Right renal cortex interstitium (tissue), 3 donors: ENCODE measurements at regions not wholly inside any gene's neighbourhood (a gene's known extent, or its start where the extent isn't known, plus 50 kb on each side); places are given as distances from the start of the nearest gene placed in this dataset.
A peak's percentile ranks its signal among the peaks of the same experiment; 100 is the strongest.

Experiments
- DNase-seq, 3 donors: peaks; one replicate each; pipeline ENCODE4 v3.0.0-alpha.2; 2013; ENCODE audit warnings: low read depth in 3 of 3, low spot score in 2 of 3

DNA sequence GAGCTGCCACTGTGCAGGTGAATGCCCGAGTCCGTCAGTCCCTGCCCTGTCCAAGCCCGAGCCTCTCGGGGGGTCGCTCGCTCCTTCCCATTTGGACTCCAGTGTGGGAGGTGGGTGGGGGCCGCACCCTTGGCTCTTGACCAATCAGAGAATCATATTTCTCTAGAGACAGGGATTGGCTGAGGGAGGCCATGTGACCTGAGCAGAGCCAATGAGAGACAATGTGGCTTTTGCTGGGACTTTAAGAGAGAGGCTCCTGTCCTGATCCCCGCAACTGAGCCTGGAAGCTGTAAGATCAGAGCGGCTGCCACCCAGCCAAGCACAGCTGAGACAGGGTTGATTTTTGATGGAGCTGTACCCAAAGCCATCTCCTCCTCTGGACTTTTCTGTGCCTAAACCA, 199.3 kb downstream of the TFAP2C start:
- no peak for DNase-seq

DNA sequence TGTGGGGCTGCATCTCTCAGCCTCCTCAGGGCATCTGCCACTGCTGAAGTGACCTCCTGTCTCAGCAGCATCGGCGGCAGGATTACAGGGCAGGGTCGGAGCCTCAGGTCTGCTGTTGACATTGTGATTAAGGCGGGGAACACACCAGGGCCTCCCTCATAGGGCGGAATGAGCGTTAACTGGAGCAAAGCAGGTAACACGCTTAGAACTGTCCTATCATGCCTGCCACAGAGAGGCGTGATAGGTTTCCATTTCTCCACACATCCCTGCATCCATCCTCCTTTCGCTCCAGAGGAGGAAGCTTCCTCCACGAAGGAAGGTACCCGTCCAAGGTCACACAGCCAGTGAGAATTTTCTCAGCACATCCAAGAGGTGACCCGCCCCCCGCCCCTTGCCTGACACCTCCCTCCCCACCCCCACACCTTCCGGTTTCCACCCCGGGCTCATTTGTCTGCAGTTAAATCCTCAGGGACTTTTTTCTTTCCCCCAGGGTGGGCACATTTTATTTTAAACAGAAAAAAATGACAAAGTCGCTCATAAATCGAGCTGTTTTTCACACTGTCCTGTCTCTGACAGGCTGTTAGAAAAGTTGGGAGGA, 200.8 kb downstream of the TFAP2C start:
- no peak for DNase-seq

DNA sequence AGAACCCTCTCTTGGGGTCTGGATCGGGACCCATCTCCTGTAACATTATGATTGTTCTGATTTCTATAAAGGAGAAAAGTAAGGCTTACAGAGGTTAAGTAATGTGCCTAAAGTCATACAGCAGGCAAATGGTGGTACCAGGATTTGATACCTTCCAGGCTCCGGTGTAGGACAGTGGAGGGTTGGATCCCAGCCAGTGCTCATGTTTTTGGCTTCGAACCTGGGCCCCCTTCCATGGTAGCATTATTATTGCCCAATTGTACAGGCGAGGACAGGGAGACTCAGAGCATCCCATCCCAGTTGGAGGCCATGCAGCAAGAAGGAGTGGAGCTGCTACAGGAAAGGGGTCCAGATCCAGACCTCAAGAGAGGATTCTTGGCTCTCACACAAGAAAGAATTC, 202.7 kb downstream of the TFAP2C start:
- no peak for DNase-seq

DNA sequence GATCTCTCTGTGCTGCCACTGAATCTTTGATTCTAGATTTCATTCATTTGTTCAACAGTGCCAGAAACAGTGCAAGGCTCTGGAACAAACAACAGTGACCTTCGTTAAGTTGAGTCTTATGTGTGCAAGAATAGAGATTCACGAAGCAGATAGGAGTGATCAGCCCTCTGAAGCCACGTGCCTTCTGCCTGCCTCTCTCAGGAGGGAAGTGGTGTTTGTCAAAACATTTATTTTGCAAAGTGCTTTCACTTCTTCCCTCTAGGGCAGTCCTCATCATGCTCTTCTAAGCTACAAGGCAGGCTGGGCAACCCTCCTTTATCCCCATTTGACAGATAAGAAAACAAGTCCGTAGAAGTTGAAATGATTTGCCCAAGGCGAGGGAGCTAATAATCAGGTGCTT, 204.3 kb downstream of the TFAP2C start:
- DNase-seq = no peak

DNA sequence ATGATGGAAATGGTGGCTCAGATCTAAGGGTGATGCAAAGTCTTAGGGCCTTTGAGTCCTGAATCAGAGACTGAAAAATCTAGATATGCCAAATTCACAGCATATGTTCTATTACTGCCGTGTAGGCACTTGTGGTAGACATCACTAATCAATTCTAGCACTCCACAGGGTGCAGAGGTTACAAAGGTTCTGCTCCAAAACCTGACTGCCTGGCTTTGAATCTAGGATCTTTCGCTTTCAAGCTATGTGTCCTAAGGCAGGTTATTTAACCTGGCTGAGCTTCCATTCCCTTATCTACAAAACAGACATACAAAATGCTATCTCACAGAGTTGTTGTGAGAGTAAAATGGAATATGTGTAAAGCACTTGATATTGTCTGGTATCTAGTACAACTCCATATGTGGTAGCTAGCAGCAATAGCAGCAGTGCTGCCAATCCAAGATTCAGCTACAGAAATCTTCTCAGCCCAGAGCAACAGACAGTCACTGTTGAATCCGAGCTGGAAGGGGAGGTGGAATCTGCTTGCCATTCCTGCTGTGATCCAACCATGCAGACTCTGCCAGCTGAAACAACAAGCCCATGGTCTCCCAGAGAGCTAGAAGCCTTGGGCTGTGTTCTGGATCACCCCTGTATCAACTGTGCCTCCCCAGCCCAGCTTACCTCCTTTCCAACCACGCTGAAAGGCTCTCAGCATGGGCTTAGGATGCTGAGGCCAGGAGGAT, 206.9 kb downstream of the TFAP2C start:
- no peak for DNase-seq

DNA sequence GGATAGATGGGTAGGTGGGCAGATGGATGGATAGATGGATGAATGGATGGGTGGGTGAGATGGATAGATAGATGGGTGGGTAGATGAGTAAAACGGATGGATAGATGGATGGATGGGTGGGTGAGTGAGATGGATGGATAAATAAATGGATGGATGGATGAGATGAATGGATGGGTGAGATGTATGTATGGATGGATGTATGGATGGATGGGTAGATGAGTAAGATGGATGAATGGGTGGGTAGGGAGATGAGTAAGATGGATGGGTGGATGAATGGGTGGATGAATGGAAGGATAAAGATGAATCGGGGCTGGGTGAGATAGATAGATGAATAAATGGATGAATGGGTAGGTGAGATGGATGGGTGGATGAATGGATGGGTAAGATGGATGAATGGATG, 210.1 kb downstream of the TFAP2C start:
- no peak for DNase-seq

DNA sequence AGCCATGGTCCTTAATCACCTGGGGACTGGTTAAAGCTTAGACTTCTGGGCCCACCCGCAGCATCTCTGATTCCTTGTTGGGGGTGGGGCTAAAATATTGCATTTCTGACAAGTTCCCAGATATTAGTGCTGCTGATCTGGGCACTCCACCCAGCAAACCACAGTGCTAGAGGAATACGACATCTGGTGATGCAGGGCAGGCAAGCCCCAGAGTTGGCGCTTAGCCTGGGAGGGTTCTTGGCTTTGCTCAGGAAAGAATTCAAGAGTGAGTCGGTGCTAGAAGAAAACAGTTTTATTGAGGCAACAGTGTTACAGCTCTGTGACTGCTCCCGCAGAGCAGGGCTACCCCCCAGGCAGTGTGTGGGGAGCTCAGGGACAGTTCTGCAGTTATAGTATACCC, 210.7 kb downstream of the TFAP2C start:
- no peak for DNase-seq

DNA sequence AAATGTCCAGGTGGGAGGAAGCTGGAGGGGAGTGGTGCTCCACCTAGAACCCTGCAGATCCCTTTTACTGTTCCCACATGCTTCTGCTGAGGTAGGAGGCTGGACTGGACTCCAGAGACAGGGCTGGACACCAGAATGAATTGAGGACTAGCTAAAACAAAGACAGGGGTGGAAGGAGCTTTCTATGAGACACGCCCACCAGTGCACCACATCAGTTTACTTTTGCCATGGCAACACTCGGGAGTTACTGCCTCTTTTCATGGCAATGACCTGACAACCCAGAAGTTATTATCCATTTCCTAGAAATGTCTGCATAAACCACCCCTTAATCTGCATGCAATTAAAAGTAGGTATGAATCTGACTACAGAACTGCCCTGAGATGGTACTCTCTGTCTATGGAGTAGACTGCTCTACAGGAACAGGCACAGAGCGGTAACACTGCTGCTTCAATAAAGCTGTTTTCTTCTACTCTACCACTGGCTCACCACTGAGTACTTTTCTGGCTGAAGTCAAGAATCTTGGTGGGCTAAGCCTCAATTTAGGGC, 211.7 kb downstream of the TFAP2C start:
- DNase-seq = no peak

DNA sequence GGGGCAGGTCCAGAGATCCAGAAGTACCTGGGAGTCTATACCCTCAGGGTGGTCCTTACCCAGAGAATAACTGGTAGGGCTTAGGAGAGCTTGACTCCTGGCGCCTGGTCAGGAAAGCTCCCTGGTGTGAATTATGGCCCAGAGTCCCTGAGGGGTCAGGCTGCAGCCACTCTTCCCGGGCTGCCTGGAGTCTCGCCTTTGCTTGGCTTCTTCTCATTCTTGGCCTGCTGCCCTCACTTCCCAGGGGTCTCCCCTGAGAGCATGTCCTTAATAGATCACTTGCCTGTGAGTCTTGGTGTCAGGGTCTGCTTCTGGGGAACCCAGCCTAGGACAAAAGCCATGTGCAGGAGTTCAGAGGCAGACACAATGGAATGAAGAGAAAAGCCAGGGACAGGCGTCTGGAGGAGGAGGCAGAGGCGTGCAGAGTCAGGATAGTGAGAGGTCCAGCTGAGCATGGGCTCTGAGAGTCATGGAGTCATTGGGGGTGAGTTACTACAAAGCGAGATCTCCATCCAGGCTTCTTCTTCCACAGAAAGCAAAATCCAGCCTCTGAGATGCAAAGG, 212.3 kb downstream of the TFAP2C start:
- DNase-seq = no peak

DNA sequence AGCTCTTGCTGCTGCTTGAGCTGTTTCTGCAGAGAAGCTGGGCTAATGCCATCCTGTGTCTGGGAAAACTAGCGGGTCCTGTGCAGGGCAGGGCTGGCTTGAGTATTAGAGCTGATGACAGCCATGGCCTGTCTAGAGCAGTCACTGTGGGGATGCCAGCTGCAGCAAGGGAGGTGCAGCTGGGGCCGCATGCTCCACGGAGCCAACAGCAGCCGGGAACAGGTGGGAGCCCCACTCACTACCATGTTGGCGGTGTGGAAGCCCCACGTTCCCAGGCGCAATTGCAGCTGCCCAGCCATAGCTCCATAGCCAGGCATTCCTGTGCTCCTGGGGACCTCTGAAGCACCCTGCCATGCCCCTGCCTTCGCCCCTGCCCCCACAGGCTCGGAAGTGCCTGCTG, 212.9 kb downstream of the TFAP2C start:
- no peak for DNase-seq

DNA sequence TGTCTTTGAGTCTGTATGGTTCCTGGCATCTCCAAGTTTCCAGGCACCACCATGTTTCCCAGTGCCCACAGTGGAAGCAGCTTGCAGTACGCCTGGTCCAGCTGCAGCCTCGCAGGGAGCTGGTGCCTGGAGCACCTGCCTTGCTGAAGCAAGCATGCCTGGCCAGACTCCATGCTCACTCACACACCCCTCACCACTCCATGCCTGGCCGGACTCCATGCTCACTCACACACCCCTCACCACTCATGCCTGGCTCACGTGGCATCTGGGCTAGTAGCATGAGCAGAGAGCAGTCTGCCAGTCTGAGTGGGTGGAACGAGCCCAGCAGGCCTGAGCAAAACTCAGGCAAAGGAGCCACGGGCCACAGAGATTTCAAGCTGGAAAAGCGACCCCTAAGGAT, 214.3 kb downstream of the TFAP2C start:
- no peak for DNase-seq

DNA sequence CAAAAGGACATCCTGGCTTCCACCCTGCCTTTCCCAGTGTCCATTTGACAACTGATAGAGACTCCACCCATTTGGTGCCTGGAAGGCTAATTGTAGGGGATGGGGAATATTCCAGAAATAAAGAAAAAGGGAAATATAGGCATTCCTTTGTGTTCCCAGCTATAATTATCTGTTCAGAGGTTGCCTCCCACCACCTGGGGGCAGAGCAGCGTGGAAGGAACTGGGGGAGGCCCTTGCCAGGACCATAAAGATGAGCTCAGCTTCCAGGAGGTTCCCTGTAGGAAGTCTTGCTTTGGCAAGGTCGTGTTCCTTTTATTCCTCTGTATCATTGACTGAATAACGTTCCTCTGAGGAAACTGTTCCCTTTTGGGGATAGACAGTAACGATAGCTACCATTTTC, 214.7 kb downstream of the TFAP2C start:
- DNase-seq = no peak

DNA sequence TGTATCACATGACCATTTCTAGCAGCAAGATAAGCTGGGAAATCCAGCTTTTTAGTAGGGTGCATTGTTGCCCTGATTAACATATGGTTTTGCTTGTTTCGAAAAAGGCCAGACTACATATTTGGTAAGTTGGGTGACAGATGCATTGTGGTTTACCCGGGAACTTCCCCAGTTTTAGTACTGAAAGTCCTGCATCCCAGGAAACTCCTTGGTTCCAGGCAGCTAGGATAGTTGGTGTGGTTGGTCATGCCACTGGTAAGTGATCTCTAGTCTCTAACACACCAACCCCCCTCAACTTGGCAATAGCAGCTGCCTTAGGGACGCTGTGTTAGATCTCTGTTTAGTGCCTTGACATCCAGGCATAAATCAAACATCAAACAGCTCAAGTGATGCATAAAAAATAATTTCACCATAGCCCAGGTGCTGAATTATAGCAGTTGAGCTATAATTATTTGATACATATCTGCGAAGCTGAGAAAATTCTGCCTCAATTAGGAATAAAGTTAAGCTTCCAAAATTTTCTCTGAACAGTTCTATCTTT, 216.5 kb downstream of the TFAP2C start:
- no peak for DNase-seq

DNA sequence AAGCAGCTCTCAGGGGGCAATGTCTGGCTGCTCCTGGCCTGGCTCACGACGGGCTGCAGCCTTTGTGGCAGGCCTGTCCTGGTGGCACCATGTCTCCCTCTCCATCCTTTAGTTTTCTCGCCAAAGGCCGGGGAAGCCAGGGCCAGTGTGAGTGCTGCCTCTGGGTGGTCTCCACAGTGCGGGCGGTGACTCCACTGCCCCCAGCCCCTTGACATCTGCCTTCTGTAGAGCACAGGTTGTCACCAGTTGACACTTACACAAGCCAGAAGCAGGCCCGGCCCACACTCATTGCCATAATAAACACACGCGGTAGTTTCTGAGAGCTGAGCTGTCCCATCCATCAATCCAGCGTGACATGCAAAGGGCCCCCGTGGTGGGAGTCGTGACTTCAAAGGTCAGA, 219.5 kb downstream of the TFAP2C start:
- no peak for DNase-seq

DNA sequence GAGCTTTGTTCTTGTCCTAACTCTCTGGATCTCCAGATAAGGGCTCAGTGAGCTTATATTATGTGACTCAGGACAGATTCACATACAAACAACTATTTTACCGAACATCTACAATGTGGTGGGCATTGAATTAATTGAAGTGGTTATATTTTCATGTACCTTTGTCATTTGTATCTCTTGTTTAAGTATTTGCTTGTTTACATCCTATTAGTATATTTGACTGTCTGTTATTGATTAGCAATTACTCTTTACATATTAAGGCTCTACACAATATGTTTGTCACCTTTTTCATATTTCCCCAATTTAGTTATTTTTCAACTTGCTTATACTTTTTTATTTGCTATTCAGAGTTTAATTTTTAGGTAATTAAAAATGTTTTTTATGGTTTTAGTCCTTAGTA, 222.4 kb downstream of the TFAP2C start:
- DNase-seq = no peak

DNA sequence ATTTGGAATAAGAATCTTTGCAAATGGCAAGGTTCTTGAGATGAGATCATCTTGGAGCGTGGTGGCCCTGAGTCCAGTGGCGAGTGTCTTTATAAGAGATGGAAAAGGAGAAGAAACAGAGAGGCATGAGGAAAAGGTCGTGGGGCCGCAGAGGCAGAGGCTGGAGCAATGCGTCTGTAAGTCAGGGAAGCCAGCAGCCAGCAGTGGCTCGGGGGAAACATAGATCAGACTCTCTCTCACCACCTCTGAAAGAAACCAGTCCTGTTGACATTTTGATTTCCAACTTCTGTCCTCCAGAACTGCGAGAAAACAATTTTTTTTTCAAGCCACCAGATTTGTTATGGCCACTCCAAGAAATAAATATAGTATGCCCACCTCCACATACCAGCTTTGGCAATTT, 226.6 kb downstream of the TFAP2C start:
- no peak for DNase-seq

DNA sequence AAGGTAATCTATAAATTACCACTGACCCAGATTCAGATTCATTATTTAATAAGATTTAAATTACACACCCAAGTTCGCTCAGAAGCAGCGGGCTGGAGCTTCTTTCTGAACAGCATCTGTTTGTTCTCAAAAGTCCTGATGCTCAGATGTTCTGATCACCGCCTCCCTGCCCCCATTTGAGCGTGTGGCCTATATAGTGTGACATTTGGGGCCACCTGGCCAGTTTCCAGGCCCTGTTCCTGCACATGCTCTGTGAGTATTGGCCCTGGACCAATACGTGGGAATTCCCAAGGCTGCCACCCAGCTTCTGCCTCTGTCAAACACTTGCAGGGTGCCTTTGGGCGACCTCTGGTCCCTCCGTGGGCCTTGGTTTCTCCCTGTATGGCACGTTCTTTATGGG, 228.8 kb downstream of the TFAP2C start:
- DNase-seq = no peak

DNA sequence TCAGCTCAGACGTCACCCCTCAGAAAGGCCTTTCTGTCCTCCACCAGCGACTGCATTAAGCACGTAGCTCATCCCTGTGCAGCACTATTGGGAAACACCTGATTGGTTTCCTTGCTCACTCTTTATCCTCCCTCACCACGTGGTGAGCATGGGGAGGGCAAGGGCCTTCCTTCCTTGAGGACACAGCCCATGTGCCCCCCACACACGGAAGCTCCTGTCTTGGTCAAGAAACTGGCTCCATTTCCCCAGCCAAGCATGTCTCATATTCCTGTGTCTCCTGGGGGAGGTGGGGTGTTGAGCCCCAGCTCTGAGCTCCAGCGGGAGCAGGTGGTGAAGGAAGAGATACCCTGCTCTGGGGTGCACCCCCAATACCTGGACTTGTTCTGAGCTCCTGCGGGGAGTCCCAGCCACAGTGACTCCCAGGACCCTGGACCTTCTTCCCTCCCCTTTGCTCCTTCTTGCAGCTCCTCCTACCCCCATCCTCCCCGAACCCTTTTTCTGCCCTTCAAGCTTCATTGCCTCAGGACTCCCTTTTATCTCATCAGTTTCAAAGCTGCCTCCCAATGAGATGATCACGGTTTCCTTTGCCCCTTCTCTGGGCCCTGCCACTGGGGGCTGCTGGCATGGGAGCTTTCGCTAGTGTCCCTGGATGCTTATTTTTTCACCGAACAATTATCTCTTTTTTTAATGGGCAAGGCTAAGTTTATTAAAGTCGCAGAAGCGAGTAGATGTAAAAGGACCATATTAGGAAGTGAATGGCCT, 230.1 kb downstream of the TFAP2C start:
- peak in 2 of 3 donors; percentile 33 to 39 for DNase-seq

DNA sequence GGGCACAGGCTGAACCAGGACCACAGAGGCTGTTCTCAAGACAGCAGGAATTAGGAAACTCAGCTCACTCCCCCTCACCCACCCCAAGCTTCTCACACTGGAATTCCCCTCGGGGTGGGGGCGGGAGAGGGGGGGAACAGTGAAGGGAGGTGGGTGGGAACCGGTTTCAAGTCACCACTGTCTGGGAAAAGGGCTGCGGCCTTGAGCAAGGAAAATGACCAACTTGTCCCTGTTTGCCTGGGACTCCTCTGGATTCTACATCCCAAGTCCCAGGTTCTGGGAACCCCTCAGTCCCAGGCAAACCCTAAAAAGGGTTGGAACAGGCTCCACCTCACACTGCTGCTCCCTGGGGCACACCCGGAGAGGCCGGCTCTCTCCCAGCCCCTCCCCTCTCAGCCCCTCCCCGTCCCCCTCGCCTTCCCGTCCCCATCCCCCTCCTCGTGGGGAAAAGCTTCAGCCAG, 230.7 kb downstream of the TFAP2C start:
- peak in 1 of 3 donors; percentile 41 for DNase-seq

DNA sequence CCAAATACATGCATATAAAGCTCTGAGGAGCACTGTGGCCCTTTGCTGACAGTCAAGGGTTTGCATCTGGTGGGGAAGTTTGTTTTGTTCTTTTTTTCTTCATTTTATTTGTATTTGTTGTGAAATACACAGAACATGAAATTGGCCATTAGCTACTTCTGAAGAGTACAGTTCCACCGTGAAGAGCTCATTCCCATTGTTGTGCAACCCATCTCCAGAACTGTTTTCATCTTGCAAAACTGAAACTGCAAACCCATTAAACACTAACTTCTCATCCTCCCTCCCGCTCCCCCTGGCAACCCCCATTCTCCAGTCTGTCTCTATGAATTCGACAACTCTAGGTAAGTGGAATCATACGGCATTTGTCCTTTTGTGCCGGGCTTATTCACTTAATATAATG, 231.3 kb downstream of the TFAP2C start:
- DNase-seq = no peak

DNA sequence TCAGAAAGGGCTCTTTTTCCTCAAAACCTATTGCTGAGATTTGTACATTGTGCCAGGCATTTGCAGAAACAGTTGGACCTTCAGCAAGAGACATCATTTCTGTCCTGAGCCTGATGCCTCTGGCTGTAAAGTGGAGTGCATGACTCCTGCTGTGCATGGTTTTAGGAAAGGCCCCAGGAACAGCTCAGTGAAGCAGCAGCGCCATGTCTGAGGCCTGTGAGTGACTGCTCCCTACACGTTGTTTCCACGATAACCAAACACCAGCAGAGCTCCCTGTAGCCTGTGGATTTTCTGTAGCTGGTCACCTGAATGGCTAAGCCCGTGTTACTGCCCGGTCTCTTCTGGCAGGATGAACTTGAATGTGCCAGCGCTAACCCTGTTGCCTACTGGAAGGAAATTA, 232.5 kb downstream of the TFAP2C start:
- DNase-seq = no peak
